Stimulated activated CD4-positive, alpha-beta T cell treated with anti-CD3 and anti-CD28 coated beads, Interleukin-1b, Interleukin-23, amount 100 ng/mL, for 48 hours (primary cell): ENCODE measurements at regions not wholly inside any gene's neighbourhood (a gene's known extent, or its start where the extent isn't known, plus 50 kb on each side); places are given as distances from the start of the nearest gene placed in this dataset.
"Not testable (repeated sequence)": the region's sequence is repeated elsewhere in the genome, so short reads cannot be mapped to it uniquely, and the experiment has no call there.

Experiments used
- DNase-seq: peaks from one replicate; pipeline ENCODE4 v3.0.0-alpha.2; 2020

GRCh38 chr14:22384167-22384549, 204.9 kb downstream of the DAD1 start:
- DNase-seq: no peak

- no peak for DNase-seq
These were observed 205.4 kb downstream of the DAD1 start for GRCh38 chr14:22383515-22384166.

GRCh38 chr14:22382955-22383354, 206.1 kb downstream of the DAD1 start:
- no peak for DNase-seq

GRCh38 chr14:22382395-22382794, 206.6 kb downstream of the DAD1 start:
- no peak for DNase-seq

GRCh38 chr14:22381766-22382165, 207.3 kb downstream of the DAD1 start:
- DNase-seq: no peak

GRCh38 chr14:22381408-22381760, 207.6 kb downstream of the DAD1 start:
- DNase-seq: no peak

GRCh38 chr14:22380571-22381407, 208.2 kb downstream of the DAD1 start:
- DNase-seq: no peak

GRCh38 chr14:22379727-22380126, 209.3 kb downstream of the DAD1 start:
- DNase-seq: no peak

GRCh38 chr14:22378181-22378580, 210.8 kb downstream of the DAD1 start:
- DNase-seq: no peak

- no peak for DNase-seq
These were observed 213.6 kb downstream of the DAD1 start for GRCh38 chr14:22375321-22375930.

- no peak for DNase-seq
These were observed 218.8 kb downstream of the DAD1 start for GRCh38 chr14:22370084-22370847.

GRCh38 chr14:22358726-22359125, 230.3 kb downstream of the DAD1 start:
- no peak for DNase-seq

- DNase-seq: not testable (repeated sequence)
These were observed 239.7 kb downstream of the DAD1 start for GRCh38 chr14:22349281-22349680.

GRCh38 chr14:22344673-22345072, 244.4 kb downstream of the DAD1 start:
- DNase-seq: no peak

GRCh38 chr14:22344209-22344608, 244.8 kb downstream of the DAD1 start:
- not testable (repeated sequence) for DNase-seq

- DNase-seq: no peak
These were observed 248.0 kb downstream of the DAD1 start for GRCh38 chr14:22341049-22341448.

- no peak for DNase-seq
These were observed 249.9 kb downstream of the DAD1 start for GRCh38 chr14:22338917-22339715.

- no peak for DNase-seq
These were observed 250.6 kb downstream of the DAD1 start for GRCh38 chr14:22338381-22338780.

- DNase-seq: no peak
These were observed 251.1 kb downstream of the DAD1 start for GRCh38 chr14:22337938-22338337.

GRCh38 chr14:22337521-22337920, 251.5 kb downstream of the DAD1 start:
- no peak for DNase-seq

- DNase-seq: no peak
These were observed 253.0 kb downstream of the DAD1 start for GRCh38 chr14:22336031-22336430.

GRCh38 chr14:22334627-22335026, 254.4 kb downstream of the DAD1 start:
- no peak for DNase-seq

GRCh38 chr14:22334275-22334577, 254.8 kb downstream of the DAD1 start:
- DNase-seq: no peak
